Endothelial cell of umbilical vein (primary cell): ENCODE measurements at regions not wholly inside any gene's neighbourhood (a gene's known extent, or its start where the extent isn't known, plus 50 kb on each side); places are given as distances from the start of the nearest gene placed in this dataset.

ENCODE experiments used
- BruUV-seq: library from RNA; stranded (reverse); fragments of 400-500 nt; replicated peaks from 2 replicates; lab custom pipeline; 2021; lab: Mats Ljungman, UMichigan
- CTCF ChIA-PET: fragments of 300-600, 350-600 bp; sonication (Branson Sonifier 250); formaldehyde crosslinking; loops from one replicate; lab custom pipeline; 2021; ENCODE audit warnings: antibody characterized with exemption, inconsistent platforms; lab: Charles Lee
- POLR2A ChIA-PET: fragments of 300-600, 350-600 bp; sonication (Branson Sonifier 250); formaldehyde crosslinking; loops from one replicate; lab custom pipeline; 2021; ENCODE audit warnings: antibody characterized with exemption, inconsistent platforms; lab: Charles Lee
- DNase-seq: peaks from one replicate; pipeline ENCODE4 v3.0.0-alpha.2; 2011; ENCODE audit warnings: low read depth, low spot score
- FAIRE-seq: peaks from 2 replicates; lab custom pipeline; 2011; peaks lifted over from hg19 to GRCh38; lab: Jason Lieb, UNC
- H2AFZ ChIP-seq: 2 replicates; pipeline ENCODE4 v1.6.0; 2012; ENCODE audit warnings: low read depth, low read length, control low read depth, inconsistent platforms
- H3K27ac ChIP-seq: 2 replicates; pipeline ENCODE4 v1.5.1; 2011; ENCODE audit warnings: low read depth, mild to moderate bottlenecking, control low read depth, low read length, moderate library complexity; ENCODE audit not compliant: insufficient read depth
- H3K27me3 ChIP-seq, 2 experiments: 2 replicates each; pipeline versions ENCODE4 v1.6.0 to v1.6.1; 2011; ENCODE audit warnings: low read length in 2 of 2, mixed read lengths in 1 of 2; ENCODE audit not compliant: control insufficient read depth in 2 of 2, insufficient read depth in 2 of 2
- H3K36me3 ChIP-seq, 2 experiments: 2 replicates in 1 of 2; 3 replicates in 1 of 2; pipeline ENCODE4 v1.5.1; 2011; ENCODE audit warnings: low read length in 2 of 2, mild to moderate bottlenecking in 1 of 2, moderate library complexity in 1 of 2; ENCODE audit not compliant: control insufficient read depth in 2 of 2, insufficient read depth in 2 of 2; ENCODE audit errors: extremely low read depth in 1 of 2
- H3K4me1 ChIP-seq: 3 replicates; pipeline ENCODE4 v1.5.1; 2011; ENCODE audit warnings: mild to moderate bottlenecking, low read length; ENCODE audit not compliant: control insufficient read depth, insufficient read depth; ENCODE audit errors: extremely low read depth
- H3K4me2 ChIP-seq: 2 replicates; pipeline ENCODE4 v1.6.1; 2011; ENCODE audit warnings: low read length, control low read depth, mixed read lengths; ENCODE audit not compliant: insufficient read depth
- H3K4me3 ChIP-seq, 3 experiments: fragments of 200-600 bp in 1 of 3; sonication (generic), shearing (Covaris generic) in 1 of 3; replicated peaks in 1 of 3; 2 replicates each; pipeline ENCODE4 v1.5.1; 2011 to 2016; ENCODE audit warnings: control low read depth in 3 of 3, low read length in 3 of 3, mild to moderate bottlenecking in 2 of 3, inconsistent platforms in 1 of 3, low read depth in 1 of 3, moderate library complexity in 1 of 3; ENCODE audit not compliant: insufficient read depth in 1 of 3
- H3K79me2 ChIP-seq: 2 replicates; pipeline ENCODE4 v1.6.0; 2012; ENCODE audit warnings: low read length, inconsistent platforms; ENCODE audit not compliant: control insufficient read depth, insufficient read depth
- H3K9ac ChIP-seq: replicated peaks from 2 replicates; pipeline ENCODE3; 2011; ENCODE audit warnings: low read length, control low read depth; ENCODE audit not compliant: insufficient read depth; ENCODE audit errors: extremely low read depth
- H3K9me1 ChIP-seq: replicated peaks from 3 replicates; pipeline ENCODE4 v1.6.0; 2011; ENCODE audit warnings: mild to moderate bottlenecking, low read length; ENCODE audit not compliant: control insufficient read depth, insufficient read depth; ENCODE audit errors: extremely low read depth
- H3K9me3 ChIP-seq: replicated peaks from 2 replicates; pipeline ENCODE4 v1.5.1; 2012; ENCODE audit warnings: low read length, inconsistent platforms; ENCODE audit not compliant: control insufficient read depth, insufficient read depth
- H4K20me1 ChIP-seq: replicated peaks from 2 replicates; pipeline ENCODE3; 2011; ENCODE audit warnings: mild to moderate bottlenecking, low read length; ENCODE audit not compliant: control insufficient read depth, insufficient read depth; ENCODE audit errors: extremely low read depth
- CTCF ChIP-seq, 2 donors: IDR thresholded peaks; 1 replicate in 1 of 2; 2 replicates in 1 of 2; pipeline ENCODE4 v1.5.1; 2011; ENCODE audit warnings: low read length in 2 of 2, mild to moderate bottlenecking in 2 of 2, moderate library complexity in 2 of 2, control low read depth in 1 of 2, inconsistent platforms in 1 of 2, low read depth in 1 of 2; ENCODE audit not compliant: insufficient read depth in 1 of 2; ENCODE audit errors: extremely low read depth in 1 of 2
- EZH2 ChIP-seq: IDR thresholded peaks from 2 replicates; pipeline ENCODE4 v1.6.1; 2012; ENCODE audit warnings: borderline replicate concordance, low read depth, mild to moderate bottlenecking, moderate library complexity, low read length, inconsistent platforms; ENCODE audit not compliant: severe bottlenecking
- FOS ChIP-seq: IDR thresholded peaks from 2 replicates; pipeline ENCODE4 v1.6.1; 2011; ENCODE audit warnings: mild to moderate bottlenecking, low read length, moderate library complexity, borderline replicate concordance; ENCODE audit not compliant: insufficient read depth
- GATA2 ChIP-seq: IDR thresholded peaks from 2 replicates; pipeline ENCODE4 v1.7.0; 2011; ENCODE audit warnings: low read depth, mild to moderate bottlenecking, moderate library complexity, mixed read lengths, low read length; ENCODE audit not compliant: insufficient read length, insufficient read depth
- JUN ChIP-seq: IDR thresholded peaks from 2 replicates; pipeline ENCODE4 v1.6.1; 2011; ENCODE audit warnings: borderline replicate concordance, low read depth; ENCODE audit not compliant: insufficient read length, insufficient read depth
- MYC ChIP-seq: IDR thresholded peaks from one replicate; pipeline ENCODE4 v1.6.1; 2011; ENCODE audit warnings: mild to moderate bottlenecking, low read depth, low read length
- POLR2A ChIP-seq: IDR thresholded peaks from 2 replicates; pipeline ENCODE4 v1.6.1; 2012; ENCODE audit warnings: low read depth, mild to moderate bottlenecking, control low read depth, low read length
- POLR2AphosphoS5 ChIP-seq: IDR thresholded peaks from 2 replicates; pipeline ENCODE4 v1.6.1; 2012; ENCODE audit warnings: low read depth, mild to moderate bottlenecking, control low read depth, low read length, moderate library complexity; ENCODE audit not compliant: insufficient read depth
- dilution Hi-C: fragments of 300-500 bp; cut with MboI; formaldehyde crosslinking; loops from one replicate; pipeline ENCODE4 v1.15.0; 2019; ENCODE audit warnings: low sequenced_read_pairs; ENCODE audit not compliant: extremely low pct_ligation_motif_present
- intact Hi-C: fragments of 100-400 bp; cut with micrococcal nuclease; formaldehyde crosslinking; loops from one replicate; pipeline ENCODE4 v1.10.0; 2022
- TF ChIP-seq, protein P1 (sequence below): IDR thresholded peaks from 2 replicates; pipeline ENCODE4 v1.6.1; 2011; ENCODE audit not compliant: insufficient read depth, insufficient read length

DNA sequence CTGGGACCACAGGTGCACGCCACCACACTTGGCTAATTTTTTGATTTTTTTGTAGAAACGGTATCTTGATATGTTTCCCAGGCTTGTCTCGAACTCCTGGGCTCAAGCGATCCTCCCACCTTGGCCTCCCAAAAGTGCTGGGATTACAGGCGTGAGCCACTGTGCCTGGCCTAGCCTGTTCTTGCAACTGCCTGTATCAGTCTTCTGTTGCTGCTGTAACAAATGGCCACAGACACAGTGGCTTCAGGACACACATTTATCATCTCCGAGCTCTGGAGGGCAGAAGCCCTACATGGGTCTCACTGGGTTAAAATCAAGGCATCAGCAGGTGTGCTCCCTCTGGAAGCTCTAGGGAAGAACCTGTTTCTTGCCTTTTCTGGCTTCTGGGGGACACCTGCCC is 79.9 kb upstream of the NCOR2 start:
- CTCF ChIA-PET = interaction anchor here (1.5 kb wide), 1 partner anchor 21 kb away, joined by 4 read pairs; no protein-coding TSS in a partner anchor
- dilution Hi-C loops = no loop called here

GRCh38 chr12:124646385-124647230 is 79.2 kb upstream of the NCOR2 start:
- Histone ChIP-seq H3K4me1 (peaks cover 6% of the 10 kb centered on the region), H3K27me3 (no peaks in the 10 kb centered on the region), H3K27ac (no peak overlapping the region), H3K9ac (no peak overlapping the region), H3K9me1 (no peaks in the 10 kb centered on the region), H3K4me2 (no peak overlapping the region), H3K36me3 (no peaks in the 10 kb centered on the region), H2AFZ (no peak overlapping the region), H3K9me3 (no peaks in the 10 kb centered on the region), H4K20me1 (no peaks in the 10 kb centered on the region), H3K79me2 (no peaks in the 10 kb centered on the region), H3K4me3 (no peak overlapping the region)
- no peak for FAIRE-seq
- intact Hi-C loops = no loop called here
- ChIA-PET POLR2A (no interaction called here), CTCF (no interaction called here)
- no TSS peak for BruUV-seq
- dilution Hi-C loops = no loop called here
- TF ChIP-seq POLR2AphosphoS5 (no peak), MYC (no peak), FOS (no peak), GATA2 (no peak), CTCF (IDR thresholded peaks at IDR 0.05; ENCODE audit: extremely low read depth in 1 of 2, insufficient read depth in 1 of 2, low read depth in 1 of 2, low read length in 2 of 2) (no peak), JUN (no peak), POLR2A (no peak), EZH2 (no peak)
- TF ChIP-seq, protein P1, sequence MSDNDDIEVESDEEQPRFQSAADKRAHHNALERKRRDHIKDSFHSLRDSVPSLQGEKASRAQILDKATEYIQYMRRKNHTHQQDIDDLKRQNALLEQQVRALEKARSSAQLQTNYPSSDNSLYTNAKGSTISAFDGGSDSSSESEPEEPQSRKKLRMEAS = no peak
- DNase-seq = no peak

More for the DNA sequence above, 79.9 kb upstream of the NCOR2 start:
- POLR2A ChIA-PET = no interaction called here
- no peak overlapping the region for H3K4me2 ChIP-seq
- FAIRE-seq (no peak), DNase-seq (no peak)
- intact Hi-C loops = no loop called here
- H3K9me1 ChIP-seq = no peaks in the 10 kb centered on the region
- no peak overlapping the region for H3K27ac ChIP-seq
- BruUV-seq = no TSS peak
- H3K79me2 ChIP-seq = no peaks in the 10 kb centered on the region
- H3K36me3 ChIP-seq = no peaks in the 10 kb centered on the region
- no peak overlapping the region for H3K4me3 ChIP-seq
- TF ChIP-seq GATA2 = no peak
- TF ChIP-seq JUN = no peak
- no peak overlapping the region for H2AFZ ChIP-seq
- H3K9me3 ChIP-seq = no peaks in the 10 kb centered on the region
- no peaks in the 10 kb centered on the region for H4K20me1 ChIP-seq
- no peaks in the 10 kb centered on the region for H3K27me3 ChIP-seq
- peaks cover 11% of the 10 kb centered on the region for H3K4me1 ChIP-seq
- no peak overlapping the region for H3K9ac ChIP-seq
